ENCODE measurements at regions not wholly inside any gene's neighbourhood (a gene's known extent, or its start where the extent isn't known, plus 50 kb on each side); places are given as distances from the start of the nearest gene placed in this dataset.

DNA sequence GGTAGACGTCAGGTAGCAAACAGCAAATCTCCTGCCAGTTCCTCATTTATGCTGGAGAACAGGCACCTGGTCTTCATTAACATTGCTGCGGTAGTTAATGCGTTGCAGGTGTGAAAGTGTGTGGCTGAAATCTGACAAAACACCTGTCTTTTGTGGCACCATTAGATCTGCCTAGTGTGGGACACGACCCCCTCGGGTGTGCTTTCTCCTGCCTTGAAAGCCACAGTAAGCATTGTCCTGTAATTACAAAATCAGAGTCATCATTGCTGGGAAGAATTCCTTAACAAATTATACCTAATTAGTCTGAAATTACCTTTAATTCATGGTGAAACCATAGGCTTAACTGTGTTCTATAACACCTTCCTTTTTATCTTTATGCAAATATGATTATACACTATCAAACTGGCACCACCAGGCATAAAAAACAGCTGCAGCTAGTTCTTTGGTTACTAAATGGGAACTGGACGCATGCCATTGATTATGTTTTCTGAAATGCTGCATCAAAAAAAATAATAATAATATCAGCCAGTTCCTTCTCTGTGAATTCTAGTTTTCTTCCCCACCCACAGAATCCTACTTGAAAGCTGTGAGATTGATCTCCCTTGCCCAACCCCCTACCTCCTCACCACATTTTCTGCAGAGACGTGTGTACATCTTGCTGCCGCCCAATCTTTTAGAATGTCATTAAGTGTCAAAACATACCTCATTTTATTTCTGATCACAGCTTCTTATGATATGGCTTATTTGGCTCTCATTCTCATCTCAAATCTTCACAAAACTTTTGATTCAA lies 374.0 kb downstream of the NFIB start:
- SMC1A ChIA-PET (ENCODE audit: uncharacterized antibody, unreplicated experiment), result interaction anchor here (1.5 kb wide), 1 partner anchor 21 kb away, joined by 3 read pairs; no protein-coding TSS in a partner anchor
- Histone ChIP-seq H3K4me1 (ENCODE audit: control insufficient read depth, insufficient read depth, low read length) (no peaks in the 10 kb centered on the region), H3K27ac (ENCODE audit: control insufficient read depth, insufficient read depth) (no peak overlapping the region), H4K20me1 (ENCODE audit: control insufficient read depth, insufficient read depth) (no peaks in the 10 kb centered on the region), H3K27me3 (replicated peaks in 1 of 2; ENCODE audit: control insufficient read depth in 2 of 2, insufficient read depth in 2 of 2, low read length in 1 of 2) (no peaks in the 10 kb centered on the region), H3K9me3 (replicated peaks; ENCODE audit: control insufficient read depth, insufficient read depth, low read length) (no peaks in the 10 kb centered on the region), H2AFZ (ENCODE audit: control insufficient read depth, low read depth, low read length) (no peak overlapping the region), H3K4me3 (no peak overlapping the region), H3K9ac (ENCODE audit: control insufficient read depth, insufficient read depth, low read length) (no peak overlapping the region), H3K4me2 (ENCODE audit: control insufficient read depth, insufficient read depth) (no peak overlapping the region), H3K79me2 (ENCODE audit: control insufficient read depth, insufficient read depth, low read length) (no peaks in the 10 kb centered on the region), H3K36me3 (ENCODE audit: control insufficient read depth in 2 of 2, insufficient read depth in 2 of 2, low read length in 1 of 2) (no peaks in the 10 kb centered on the region)
- TF ChIP-seq CHD2 (IDR thresholded peaks at IDR 0.05; ENCODE audit: borderline replicate concordance, low read depth, low read length), result no peak
- TF ChIP-seq, protein P1, sequence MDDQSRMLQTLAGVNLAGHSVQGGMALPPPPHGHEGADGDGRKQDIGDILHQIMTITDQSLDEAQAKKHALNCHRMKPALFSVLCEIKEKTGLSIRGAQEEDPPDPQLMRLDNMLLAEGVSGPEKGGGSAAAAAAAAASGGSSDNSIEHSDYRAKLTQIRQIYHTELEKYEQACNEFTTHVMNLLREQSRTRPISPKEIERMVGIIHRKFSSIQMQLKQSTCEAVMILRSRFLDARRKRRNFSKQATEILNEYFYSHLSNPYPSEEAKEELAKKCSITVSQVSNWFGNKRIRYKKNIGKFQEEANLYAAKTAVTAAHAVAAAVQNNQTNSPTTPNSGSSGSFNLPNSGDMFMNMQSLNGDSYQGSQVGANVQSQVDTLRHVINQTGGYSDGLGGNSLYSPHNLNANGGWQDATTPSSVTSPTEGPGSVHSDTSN (IDR thresholded peaks at IDR 0.05; ENCODE audit: insufficient replicate concordance, low read depth, low read length), result no peak
- TF ChIP-seq MEF2A (IDR thresholded peaks at IDR 0.05; ENCODE audit: insufficient read depth, low read depth, low read length), result no peak
- no peak for TF ChIP-seq WRNIP1 (IDR thresholded peaks at IDR 0.05; ENCODE audit: borderline replicate concordance, low read depth, low read length)
- TF ChIP-seq, protein P2, sequence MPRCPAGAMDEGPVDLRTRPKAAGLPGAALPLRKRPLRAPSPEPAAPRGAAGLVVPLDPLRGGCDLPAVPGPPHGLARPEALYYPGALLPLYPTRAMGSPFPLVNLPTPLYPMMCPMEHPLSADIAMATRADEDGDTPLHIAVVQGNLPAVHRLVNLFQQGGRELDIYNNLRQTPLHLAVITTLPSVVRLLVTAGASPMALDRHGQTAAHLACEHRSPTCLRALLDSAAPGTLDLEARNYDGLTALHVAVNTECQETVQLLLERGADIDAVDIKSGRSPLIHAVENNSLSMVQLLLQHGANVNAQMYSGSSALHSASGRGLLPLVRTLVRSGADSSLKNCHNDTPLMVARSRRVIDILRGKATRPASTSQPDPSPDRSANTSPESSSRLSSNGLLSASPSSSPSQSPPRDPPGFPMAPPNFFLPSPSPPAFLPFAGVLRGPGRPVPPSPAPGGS (IDR thresholded peaks at IDR 0.05; ENCODE audit: borderline replicate concordance, insufficient read depth, low read depth, low read length, poor library complexity, severe bottlenecking), result no peak
- TF ChIP-seq, protein P3, sequence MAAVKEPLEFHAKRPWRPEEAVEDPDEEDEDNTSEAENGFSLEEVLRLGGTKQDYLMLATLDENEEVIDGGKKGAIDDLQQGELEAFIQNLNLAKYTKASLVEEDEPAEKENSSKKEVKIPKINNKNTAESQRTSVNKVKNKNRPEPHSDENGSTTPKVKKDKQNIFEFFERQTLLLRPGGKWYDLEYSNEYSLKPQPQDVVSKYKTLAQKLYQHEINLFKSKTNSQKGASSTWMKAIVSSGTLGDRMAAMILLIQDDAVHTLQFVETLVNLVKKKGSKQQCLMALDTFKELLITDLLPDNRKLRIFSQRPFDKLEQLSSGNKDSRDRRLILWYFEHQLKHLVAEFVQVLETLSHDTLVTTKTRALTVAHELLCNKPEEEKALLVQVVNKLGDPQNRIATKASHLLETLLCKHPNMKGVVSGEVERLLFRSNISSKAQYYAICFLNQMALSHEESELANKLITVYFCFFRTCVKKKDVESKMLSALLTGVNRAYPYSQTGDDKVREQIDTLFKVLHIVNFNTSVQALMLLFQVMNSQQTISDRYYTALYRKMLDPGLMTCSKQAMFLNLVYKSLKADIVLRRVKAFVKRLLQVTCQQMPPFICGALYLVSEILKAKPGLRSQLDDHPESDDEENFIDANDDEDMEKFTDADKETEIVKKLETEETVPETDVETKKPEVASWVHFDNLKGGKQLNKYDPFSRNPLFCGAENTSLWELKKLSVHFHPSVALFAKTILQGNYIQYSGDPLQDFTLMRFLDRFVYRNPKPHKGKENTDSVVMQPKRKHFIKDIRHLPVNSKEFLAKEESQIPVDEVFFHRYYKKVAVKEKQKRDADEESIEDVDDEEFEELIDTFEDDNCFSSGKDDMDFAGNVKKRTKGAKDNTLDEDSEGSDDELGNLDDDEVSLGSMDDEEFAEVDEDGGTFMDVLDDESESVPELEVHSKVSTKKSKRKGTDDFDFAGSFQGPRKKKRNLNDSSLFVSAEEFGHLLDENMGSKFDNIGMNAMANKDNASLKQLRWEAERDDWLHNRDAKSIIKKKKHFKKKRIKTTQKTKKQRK (IDR thresholded peaks at IDR 0.05; ENCODE audit: low read depth, low read length), result no peak
- TF ChIP-seq, protein P4, sequence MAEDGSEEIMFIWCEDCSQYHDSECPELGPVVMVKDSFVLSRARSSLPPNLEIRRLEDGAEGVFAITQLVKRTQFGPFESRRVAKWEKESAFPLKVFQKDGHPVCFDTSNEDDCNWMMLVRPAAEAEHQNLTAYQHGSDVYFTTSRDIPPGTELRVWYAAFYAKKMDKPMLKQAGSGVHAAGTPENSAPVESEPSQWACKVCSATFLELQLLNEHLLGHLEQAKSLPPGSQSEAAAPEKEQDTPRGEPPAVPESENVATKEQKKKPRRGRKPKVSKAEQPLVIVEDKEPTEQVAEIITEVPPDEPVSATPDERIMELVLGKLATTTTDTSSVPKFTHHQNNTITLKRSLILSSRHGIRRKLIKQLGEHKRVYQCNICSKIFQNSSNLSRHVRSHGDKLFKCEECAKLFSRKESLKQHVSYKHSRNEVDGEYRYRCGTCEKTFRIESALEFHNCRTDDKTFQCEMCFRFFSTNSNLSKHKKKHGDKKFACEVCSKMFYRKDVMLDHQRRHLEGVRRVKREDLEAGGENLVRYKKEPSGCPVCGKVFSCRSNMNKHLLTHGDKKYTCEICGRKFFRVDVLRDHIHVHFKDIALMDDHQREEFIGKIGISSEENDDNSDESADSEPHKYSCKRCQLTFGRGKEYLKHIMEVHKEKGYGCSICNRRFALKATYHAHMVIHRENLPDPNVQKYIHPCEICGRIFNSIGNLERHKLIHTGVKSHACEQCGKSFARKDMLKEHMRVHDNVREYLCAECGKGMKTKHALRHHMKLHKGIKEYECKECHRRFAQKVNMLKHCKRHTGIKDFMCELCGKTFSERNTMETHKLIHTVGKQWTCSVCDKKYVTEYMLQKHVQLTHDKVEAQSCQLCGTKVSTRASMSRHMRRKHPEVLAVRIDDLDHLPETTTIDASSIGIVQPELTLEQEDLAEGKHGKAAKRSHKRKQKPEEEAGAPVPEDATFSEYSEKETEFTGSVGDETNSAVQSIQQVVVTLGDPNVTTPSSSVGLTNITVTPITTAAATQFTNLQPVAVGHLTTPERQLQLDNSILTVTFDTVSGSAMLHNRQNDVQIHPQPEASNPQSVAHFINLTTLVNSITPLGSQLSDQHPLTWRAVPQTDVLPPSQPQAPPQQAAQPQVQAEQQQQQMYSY (CRISPR knock-in tag; IDR thresholded peaks at IDR 0.05), result no peak
- 36% methylated on average over 8 of the region's 8 CpGs for WGBS (ENCODE audit: insufficient coverage, insufficient replicate concordance, low lambda C conversion rate, missing lambda C conversion rate)
- POLR2A ChIA-PET, result no interaction called here
- no TSS peak for BruUV-seq (replicated peaks)
- DNase-seq (ENCODE audit: low read depth, low spot score), result no peak
- RAD21 ChIA-PET (ENCODE audit: unreplicated experiment), result no interaction called here
- CTCF ChIA-PET, result no interaction called here
- intact Hi-C loops (cut with micrococcal nuclease; ENCODE audit: unreplicated experiment) (no loop called here), in situ Hi-C loops (cut with MboI) (no loop called here)
- ATAC-seq, result no peak
- no peak for FAIRE-seq
